ENCODE measurements at regions not wholly inside any gene's neighbourhood (a gene's known extent, or its start where the extent isn't known, plus 50 kb on each side); places are given as distances from the start of the nearest gene placed in this dataset.

GRCh38 chr4:154107337-154107736, 318.5 kb upstream of the SFRP2 start:
- TF ChIP-seq CTCF (IDR thresholded peaks at IDR 0.05) (no peak), POLR2A (IDR thresholded peaks at IDR 0.05) (no peak)
